ENCODE measurements at regions not wholly inside any gene's neighbourhood (a gene's known extent, or its start where the extent isn't known, plus 50 kb on each side); places are given as distances from the start of the nearest gene placed in this dataset.
A peak's percentile ranks its signal among the peaks of the same experiment; 100 is the strongest.
"Not testable (repeated sequence)": the region's sequence is repeated elsewhere in the genome, so short reads cannot be mapped to it uniquely, and the experiment has no call there.

GRCh38 chr13:44887515-44887914, 101.8 kb downstream of the NUFIP1 start:
- no peak for DNase-seq (ENCODE audit: low read depth in 2 of 2)

GRCh38 chr13:44884076-44884729, 105.1 kb downstream of the NUFIP1 start:
- no peak for DNase-seq (ENCODE audit: low read depth in 2 of 2)

- no peak for DNase-seq (ENCODE audit: low read depth in 2 of 2)
These were observed 109.7 kb downstream of the NUFIP1 start for GRCh38 chr13:44879452-44880058.

- no peak for DNase-seq (ENCODE audit: low read depth in 2 of 2)
These were observed 112.4 kb downstream of the NUFIP1 start for GRCh38 chr13:44876782-44877324.

GRCh38 chr13:44874886-44875630, 114.2 kb downstream of the NUFIP1 start:
- DNase-seq (ENCODE audit: low read depth in 2 of 2): no peak

- DNase-seq (ENCODE audit: low read depth in 2 of 2): no peak
These were observed 115.1 kb downstream of the NUFIP1 start for GRCh38 chr13:44874176-44874575.

- DNase-seq (ENCODE audit: low read depth in 2 of 2): no peak
These were observed 115.8 kb downstream of the NUFIP1 start for GRCh38 chr13:44873461-44873860.

- no peak for DNase-seq (ENCODE audit: low read depth in 2 of 2)
These were observed 116.5 kb downstream of the NUFIP1 start for GRCh38 chr13:44872751-44873150.

GRCh38 chr13:44870456-44870929, 118.8 kb downstream of the NUFIP1 start:
- no peak for DNase-seq (ENCODE audit: low read depth in 2 of 2)

- no peak for DNase-seq (ENCODE audit: low read depth in 2 of 2)
These were observed 120.1 kb downstream of the NUFIP1 start for GRCh38 chr13:44869167-44869566.

- peak in 1 of 2 donors; percentile 24 for DNase-seq (ENCODE audit: low read depth in 2 of 2)
These were observed 120.9 kb downstream of the NUFIP1 start for GRCh38 chr13:44868397-44868796.

GRCh38 chr13:44867825-44868224, 121.4 kb downstream of the NUFIP1 start:
- DNase-seq (ENCODE audit: low read depth in 2 of 2): no peak

- no peak for DNase-seq (ENCODE audit: low read depth in 2 of 2)
These were observed 122.8 kb downstream of the NUFIP1 start for GRCh38 chr13:44866411-44866911.

- no peak for DNase-seq (ENCODE audit: low read depth in 2 of 2)
These were observed 123.4 kb downstream of the NUFIP1 start for GRCh38 chr13:44865722-44866410.

GRCh38 chr13:44863641-44864040, 125.6 kb downstream of the NUFIP1 start:
- DNase-seq (ENCODE audit: low read depth in 2 of 2): not testable (repeated sequence)

- no peak for DNase-seq (ENCODE audit: low read depth in 2 of 2)
These were observed 128.8 kb downstream of the NUFIP1 start for GRCh38 chr13:44860454-44860853.

- no peak for DNase-seq (ENCODE audit: low read depth in 2 of 2)
These were observed 131.5 kb downstream of the NUFIP1 start for GRCh38 chr13:44857736-44858135.

GRCh38 chr13:44857061-44857460, 132.2 kb downstream of the NUFIP1 start:
- no peak for DNase-seq (ENCODE audit: low read depth in 2 of 2)

- DNase-seq (ENCODE audit: low read depth in 2 of 2): no peak
These were observed 133.4 kb downstream of the NUFIP1 start for GRCh38 chr13:44855860-44856259.

- no peak for DNase-seq (ENCODE audit: low read depth in 2 of 2)
These were observed 134.8 kb downstream of the NUFIP1 start for GRCh38 chr13:44854313-44855060.

- DNase-seq (ENCODE audit: low read depth in 2 of 2): no peak
These were observed 135.6 kb downstream of the NUFIP1 start for GRCh38 chr13:44853641-44854040.

Data from stimulated activated CD8-positive, alpha-beta memory T cell treated with anti-CD3 and anti-CD28 coated beads, Interleukin-15, amount 100 ng/mL, for 48 hours (primary cell).